H1 (cell line): ENCODE measurements at regions not wholly inside any gene's neighbourhood (a gene's known extent, or its start where the extent isn't known, plus 50 kb on each side); places are given as distances from the start of the nearest gene placed in this dataset.
"Not testable (repeated sequence)": the region's sequence is repeated elsewhere in the genome, so short reads cannot be mapped to it uniquely, and the experiment has no call there.

Experiments used
- CTCF ChIA-PET: fragments of 300-600 bp; sonication (Branson Sonifier 250); formaldehyde crosslinking; loops from one replicate; lab custom pipeline; 2021; ENCODE audit not compliant: partially characterized antibody; lab: Charles Lee
- POLR2A ChIA-PET: fragments of 300-600 bp; sonication (Branson Sonifier 250); formaldehyde crosslinking; loops from one replicate; lab custom pipeline; 2021; ENCODE audit warnings: inconsistent platforms; ENCODE audit not compliant: partially characterized antibody; lab: Charles Lee
- DNase-seq, 2 experiments: peaks; one replicate each; pipeline versions ENCODE4 v3.0.0 to v3.0.0-alpha.2; 2010 to 2022; ENCODE audit warnings: low spot score in 2 of 2, low read depth in 1 of 2, mixed read lengths in 1 of 2
- FAIRE-seq: peaks from 2 replicates; lab custom pipeline; 2011; peaks lifted over from hg19 to GRCh38; lab: Jason Lieb, UNC
- H2AFZ ChIP-seq: 2 replicates; pipeline ENCODE4 v1.8.1; 2012; ENCODE audit warnings: low read length, inconsistent platforms
- H2AK5ac ChIP-seq: 2 replicates; pipeline ENCODE4 v1.6.1; 2013; ENCODE audit warnings: low read depth, low read length
- H2BK120ac ChIP-seq: replicated peaks from 2 replicates; pipeline ENCODE3; 2013; ENCODE audit warnings: low read depth, low read length, inconsistent platforms
- H2BK12ac ChIP-seq: 2 replicates; pipeline ENCODE4 v1.6.1; 2013; ENCODE audit warnings: low read depth, low read length
- H2BK15ac ChIP-seq: 2 replicates; pipeline ENCODE4 v1.6.1; 2013; ENCODE audit warnings: low read length
- H2BK20ac ChIP-seq: 2 replicates; pipeline ENCODE4 v1.6.1; 2013; ENCODE audit warnings: low read length
- H2BK5ac ChIP-seq: 2 replicates; pipeline ENCODE4 v1.6.1; 2013; ENCODE audit warnings: low read depth, low read length
- H3K14ac ChIP-seq: 2 replicates; pipeline ENCODE4 v1.6.1; 2013; ENCODE audit warnings: inconsistent platforms; ENCODE audit not compliant: insufficient read length
- H3K18ac ChIP-seq: 2 replicates; pipeline ENCODE4 v1.6.1; 2013; ENCODE audit warnings: low read length; ENCODE audit errors: extremely low read depth
- H3K23ac ChIP-seq: 2 replicates; pipeline ENCODE4 v1.6.1; 2013; ENCODE audit warnings: inconsistent platforms; ENCODE audit not compliant: insufficient read length
- H3K23me2 ChIP-seq: 2 replicates; pipeline ENCODE4 v1.6.1; 2013; ENCODE audit warnings: low read depth, low read length
- H3K27ac ChIP-seq: 2 replicates; pipeline ENCODE4 v1.6.1; 2011; ENCODE audit warnings: low read depth, low read length, inconsistent platforms
- H3K27me3 ChIP-seq, 4 experiments: replicated peaks in 1 of 4; 1 replicate in 1 of 4; 2 replicates in 3 of 4; pipeline versions ENCODE4 v1.6.1 to v1.8.1; 2011 to 2013; ENCODE audit warnings: low read length in 3 of 4, mild to moderate bottlenecking in 3 of 4, inconsistent platforms in 2 of 4, mixed read lengths in 2 of 4, moderate library complexity in 1 of 4; ENCODE audit not compliant: control insufficient read depth in 3 of 4, insufficient read depth in 3 of 4; ENCODE audit errors: extremely low read depth in 1 of 4
- H3K36me3 ChIP-seq, 4 experiments: 2 replicates each; pipeline versions ENCODE4 v1.6.1 to v1.8.1; 2011 to 2013; ENCODE audit warnings: mild to moderate bottlenecking in 4 of 4, low read length in 3 of 4, moderate library complexity in 2 of 4, control low read depth in 1 of 4, inconsistent platforms in 1 of 4; ENCODE audit not compliant: insufficient read depth in 4 of 4, control insufficient read depth in 2 of 4
- H3K4ac ChIP-seq: replicated peaks from 2 replicates; pipeline ENCODE3; 2013; ENCODE audit warnings: low read length, low read depth, mixed read lengths, inconsistent platforms; ENCODE audit not compliant: insufficient read length
- H3K4me1 ChIP-seq, 4 experiments: replicated peaks in 1 of 4; 1 replicate in 1 of 4; 2 replicates in 3 of 4; pipeline versions ENCODE4 v1.6.1 to v1.8.1; 2011 to 2013; ENCODE audit warnings: low read length in 3 of 4, inconsistent platforms in 2 of 4, mixed read lengths in 1 of 4; ENCODE audit not compliant: insufficient read depth in 4 of 4, control insufficient read depth in 3 of 4
- H3K4me2 ChIP-seq, 2 experiments: 2 replicates each; pipeline versions ENCODE4 v1.6.1 to v1.8.1; 2011 to 2013; ENCODE audit warnings: low read depth in 2 of 2, low read length in 2 of 2, control low read depth in 1 of 2, inconsistent platforms in 1 of 2, mild to moderate bottlenecking in 1 of 2; ENCODE audit not compliant: insufficient read depth in 1 of 2
- H3K4me3 ChIP-seq, 4 experiments: fragments of 200-600, 300-600 bp in 1 of 4; sonication (generic), shearing (Covaris generic), sonication (Bioruptor Twin) in 1 of 4; 2 replicates each; pipeline versions ENCODE4 v1.5.1 to v1.8.1; 2011 to 2016; ENCODE audit warnings: low read length in 4 of 4, low read depth in 3 of 4, control low read depth in 2 of 4, inconsistent platforms in 2 of 4, mild to moderate bottlenecking in 2 of 4, mixed read lengths in 1 of 4, moderate library complexity in 1 of 4; ENCODE audit not compliant: insufficient read depth in 2 of 4; ENCODE audit errors: extremely low read depth in 1 of 4
- H3K56ac ChIP-seq: replicated peaks from 2 replicates; pipeline ENCODE3; 2013; ENCODE audit warnings: low read depth, mild to moderate bottlenecking, mixed read lengths, low read length, inconsistent platforms; ENCODE audit not compliant: insufficient read length
- H3K79me1 ChIP-seq: 2 replicates; pipeline ENCODE4 v1.6.1; 2013; ENCODE audit warnings: low read depth, low read length, control low read depth
- H3K79me2 ChIP-seq, 2 experiments: 2 replicates each; pipeline versions ENCODE4 v1.6.1 to v1.8.1; 2012 to 2013; ENCODE audit warnings: low read length in 2 of 2, mild to moderate bottlenecking in 2 of 2, inconsistent platforms in 1 of 2; ENCODE audit not compliant: insufficient read depth in 2 of 2, control insufficient read depth in 1 of 2
- H3K9ac ChIP-seq, 4 experiments: replicated peaks in 1 of 4; 1 replicate in 1 of 4; 2 replicates in 3 of 4; pipeline versions ENCODE4 v1.6.1 to v1.8.1; 2011 to 2013; ENCODE audit warnings: low read depth in 3 of 4, low read length in 3 of 4, control low read depth in 2 of 4, mild to moderate bottlenecking in 2 of 4, moderate library complexity in 2 of 4, inconsistent platforms in 1 of 4; ENCODE audit errors: extremely low read depth in 1 of 4
- H3K9me3 ChIP-seq, 2 experiments: 2 replicates each; pipeline versions ENCODE4 v1.6.1 to v1.8.1; 2012 to 2013; ENCODE audit warnings: mild to moderate bottlenecking in 2 of 2, moderate library complexity in 2 of 2, control low read depth in 1 of 2, inconsistent platforms in 1 of 2, low read depth in 1 of 2, low read length in 1 of 2, mixed read lengths in 1 of 2; ENCODE audit not compliant: insufficient read depth in 2 of 2
- H4K20me1 ChIP-seq, 2 experiments: replicated peaks in 1 of 2; 2 replicates each; pipeline versions ENCODE3 to v1.8.1; 2011 to 2013; ENCODE audit warnings: inconsistent platforms in 2 of 2, low read length in 2 of 2, mild to moderate bottlenecking in 1 of 2; ENCODE audit not compliant: insufficient read depth in 2 of 2, control insufficient read depth in 1 of 2
- H4K5ac ChIP-seq: 2 replicates; pipeline ENCODE4 v1.6.1; 2013; ENCODE audit warnings: low read length, low read depth, mixed read lengths, inconsistent platforms; ENCODE audit not compliant: insufficient read length
- H4K8ac ChIP-seq: 2 replicates; pipeline ENCODE4 v1.8.0; 2013; ENCODE audit warnings: mild to moderate bottlenecking, moderate library complexity, low read length, inconsistent platforms; ENCODE audit not compliant: insufficient read depth; ENCODE audit errors: extremely low read depth
- H4K91ac ChIP-seq: replicated peaks from 2 replicates; pipeline ENCODE3; 2013; ENCODE audit warnings: low read length, mixed read lengths, inconsistent platforms; ENCODE audit not compliant: insufficient read length
- WGBS, 2 experiments: shearing (Covaris generic) in 1 of 2; methylation state at CpG; one replicate each; pipeline versions ENCODE4 v1.1.6 to v1.1.7; 2013 to 2015; ENCODE audit warnings: low lambda C conversion rate in 2 of 2, mixed read lengths in 2 of 2, inconsistent platforms in 1 of 2, low coverage in 1 of 2, missing lambda C conversion rate in 1 of 2; ENCODE audit not compliant: insufficient replicate concordance in 2 of 2, insufficient coverage in 1 of 2, insufficient read length in 1 of 2; ENCODE audit errors: extremely low coverage in 1 of 2, missing lambda C conversion rate in 1 of 2; 5-methylcytosine and 5-hydroxymethylcytosine counted together

GRCh38 chr9:85861882-85862281, 79.1 kb upstream of the NAA35 start:
- DNase-seq, H3K18ac ChIP-seq, H2BK15ac ChIP-seq, H3K4ac ChIP-seq, POLR2A ChIA-PET, H3K79me2 ChIP-seq, H3K27me3 ChIP-seq, H3K23me2 ChIP-seq, H4K91ac ChIP-seq, H2BK5ac ChIP-seq, H3K4me3 ChIP-seq, H3K9ac ChIP-seq, CTCF ChIA-PET, H4K20me1 ChIP-seq, H2BK12ac ChIP-seq, H2BK120ac ChIP-seq, H3K56ac ChIP-seq, FAIRE-seq, H4K8ac ChIP-seq, H3K27ac ChIP-seq, H2BK20ac ChIP-seq, H3K14ac ChIP-seq, H2AFZ ChIP-seq, H3K9me3 ChIP-seq, H3K36me3 ChIP-seq, H3K23ac ChIP-seq, H4K5ac ChIP-seq, H3K79me1 ChIP-seq, H3K4me2 ChIP-seq, H2AK5ac ChIP-seq: not testable (repeated sequence)
- H3K4me1 ChIP-seq: peaks cover 2 to 12% (median 5%) of the 10 kb centered on the region in 4 experiments; a peak in 3 of 7 replicates
- 97% methylated on average over 5 of the region's 5 CpGs; no CpG with 5 or more reads in 1 of the 2 experiments for WGBS, 2 experiments
